ENCODE measurements at regions not wholly inside any gene's neighbourhood (a gene's known extent, or its start where the extent isn't known, plus 50 kb on each side); places are given as distances from the start of the nearest gene placed in this dataset.

- TF ChIP-seq CTCF (conservative IDR thresholded peaks at IDR 0.05; ENCODE audit: low read length) (no peak), EZH2phosphoT487 (IDR thresholded peaks at IDR 0.05; ENCODE audit: borderline replicate concordance, low read depth, low read length) (no peak)
Measured at GRCh38 chr4:66920514-66920913, 624.8 kb downstream of the CENPC start.

Data from OCI-LY7 (cell line).